ENCODE measurements at regions not wholly inside any gene's neighbourhood (a gene's known extent, or its start where the extent isn't known, plus 50 kb on each side); places are given as distances from the start of the nearest gene placed in this dataset.

DNA sequence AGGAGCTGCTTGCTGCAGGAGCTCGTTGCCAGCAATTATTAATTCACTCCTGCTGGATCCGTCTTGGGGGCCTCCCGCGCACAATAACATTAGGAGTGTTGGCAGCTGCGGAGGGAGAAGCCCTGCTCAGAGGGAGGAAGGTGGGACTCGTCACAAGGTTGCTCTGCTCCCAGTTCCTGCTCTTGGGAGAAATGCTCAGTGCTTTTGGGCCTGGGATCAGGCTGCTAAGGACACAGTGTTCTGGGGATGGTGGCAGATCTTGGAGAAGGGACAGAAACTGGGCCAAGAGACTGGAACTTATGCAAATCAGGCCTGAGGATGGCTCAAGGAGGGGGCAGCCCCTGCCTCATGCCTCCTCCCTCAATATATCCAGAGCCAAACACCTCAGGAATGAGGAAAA, 78.9 kb upstream of the OLFM4 start:
- no peak for DNase-seq
- H3K36me3 ChIP-seq = no peaks in the 10 kb centered on the region

DNA sequence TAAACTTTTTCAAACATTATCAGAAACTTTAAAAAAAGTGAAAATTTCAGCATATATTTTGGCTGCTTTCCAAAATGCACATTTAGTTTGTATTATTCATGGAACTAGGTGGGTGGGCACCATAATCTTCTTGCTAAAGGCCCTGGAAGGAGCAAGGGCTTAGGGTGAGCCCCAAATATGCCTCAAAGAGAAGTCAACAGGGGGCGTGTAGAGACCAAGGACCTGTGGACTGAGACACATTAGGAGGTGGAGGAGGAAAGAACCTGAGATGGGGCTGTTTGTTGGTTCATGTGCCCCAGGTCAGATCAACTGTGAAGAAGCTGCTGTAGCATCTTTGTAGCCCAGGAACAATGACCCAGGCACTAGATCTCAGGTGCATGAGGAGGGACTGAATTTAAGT, 79.6 kb upstream of the OLFM4 start:
- no peak overlapping the region for H3K4me3 ChIP-seq
- H3K9me3 ChIP-seq = no peaks in the 10 kb centered on the region
- DNase-seq = no peak
- H3K36me3 ChIP-seq = no peaks in the 10 kb centered on the region
- TF ChIP-seq, protein P1, sequence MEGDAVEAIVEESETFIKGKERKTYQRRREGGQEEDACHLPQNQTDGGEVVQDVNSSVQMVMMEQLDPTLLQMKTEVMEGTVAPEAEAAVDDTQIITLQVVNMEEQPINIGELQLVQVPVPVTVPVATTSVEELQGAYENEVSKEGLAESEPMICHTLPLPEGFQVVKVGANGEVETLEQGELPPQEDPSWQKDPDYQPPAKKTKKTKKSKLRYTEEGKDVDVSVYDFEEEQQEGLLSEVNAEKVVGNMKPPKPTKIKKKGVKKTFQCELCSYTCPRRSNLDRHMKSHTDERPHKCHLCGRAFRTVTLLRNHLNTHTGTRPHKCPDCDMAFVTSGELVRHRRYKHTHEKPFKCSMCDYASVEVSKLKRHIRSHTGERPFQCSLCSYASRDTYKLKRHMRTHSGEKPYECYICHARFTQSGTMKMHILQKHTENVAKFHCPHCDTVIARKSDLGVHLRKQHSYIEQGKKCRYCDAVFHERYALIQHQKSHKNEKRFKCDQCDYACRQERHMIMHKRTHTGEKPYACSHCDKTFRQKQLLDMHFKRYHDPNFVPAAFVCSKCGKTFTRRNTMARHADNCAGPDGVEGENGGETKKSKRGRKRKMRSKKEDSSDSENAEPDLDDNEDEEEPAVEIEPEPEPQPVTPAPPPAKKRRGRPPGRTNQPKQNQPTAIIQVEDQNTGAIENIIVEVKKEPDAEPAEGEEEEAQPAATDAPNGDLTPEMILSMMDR (IDR thresholded peaks at IDR 0.05) = no peak
- no peaks in the 10 kb centered on the region for H3K4me1 ChIP-seq
- intact Hi-C loops (cut with DNase I) = no loop called here
- H3K9ac ChIP-seq (ENCODE audit: low read depth in 2 of 2, low read length in 2 of 2) = no peak overlapping the region
- no peak overlapping the region for H3K27ac ChIP-seq
- H3K27me3 ChIP-seq = no peaks in the 10 kb centered on the region

More for the DNA sequence above, 78.9 kb upstream of the OLFM4 start:
- Histone ChIP-seq H3K27ac (no peak overlapping the region), H3K9ac (ENCODE audit: low read depth in 2 of 2, low read length in 2 of 2) (no peak overlapping the region), H3K9me3 (no peaks in the 10 kb centered on the region), H3K4me1 (no peaks in the 10 kb centered on the region), H3K4me3 (no peak overlapping the region), H3K27me3 (no peaks in the 10 kb centered on the region)
- TF ChIP-seq, protein P1 (IDR thresholded peaks at IDR 0.05) = no peak
- intact Hi-C loops (cut with DNase I) = no loop called here

DNA sequence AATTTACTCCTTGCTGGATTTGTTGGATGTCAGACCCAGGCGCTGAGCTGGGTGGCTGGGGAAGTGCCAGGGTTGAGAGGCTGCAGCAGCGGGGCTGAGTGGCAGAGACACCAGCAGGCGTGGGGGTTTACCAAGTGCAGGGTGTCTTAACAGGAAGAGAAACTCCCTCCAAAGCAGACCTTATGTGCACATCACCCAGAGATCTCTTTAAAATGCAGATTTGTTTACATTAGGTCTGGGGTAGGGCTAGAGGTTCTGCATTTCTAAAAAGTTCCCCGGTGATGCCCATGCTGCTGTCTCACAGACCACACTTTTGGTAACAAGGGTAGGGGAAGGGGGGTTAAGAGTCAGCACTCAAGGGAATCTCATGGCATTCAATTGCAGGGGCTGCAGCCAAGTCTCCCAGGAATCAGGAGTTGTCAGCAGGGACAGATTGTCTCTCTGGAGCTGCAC, 80.7 kb upstream of the OLFM4 start:
- no peak for DNase-seq
- Histone ChIP-seq H3K9ac (ENCODE audit: low read depth in 2 of 2, low read length in 2 of 2) (no peak overlapping the region), H3K9me3 (no peaks in the 10 kb centered on the region), H3K36me3 (no peaks in the 10 kb centered on the region), H3K27ac (no peak overlapping the region), H3K27me3 (no peaks in the 10 kb centered on the region), H3K4me1 (no peaks in the 10 kb centered on the region), H3K4me3 (no peak overlapping the region)
- TF ChIP-seq, protein P1 (IDR thresholded peaks at IDR 0.05) = no peak
- intact Hi-C loops (cut with DNase I) = no loop called here

DNA sequence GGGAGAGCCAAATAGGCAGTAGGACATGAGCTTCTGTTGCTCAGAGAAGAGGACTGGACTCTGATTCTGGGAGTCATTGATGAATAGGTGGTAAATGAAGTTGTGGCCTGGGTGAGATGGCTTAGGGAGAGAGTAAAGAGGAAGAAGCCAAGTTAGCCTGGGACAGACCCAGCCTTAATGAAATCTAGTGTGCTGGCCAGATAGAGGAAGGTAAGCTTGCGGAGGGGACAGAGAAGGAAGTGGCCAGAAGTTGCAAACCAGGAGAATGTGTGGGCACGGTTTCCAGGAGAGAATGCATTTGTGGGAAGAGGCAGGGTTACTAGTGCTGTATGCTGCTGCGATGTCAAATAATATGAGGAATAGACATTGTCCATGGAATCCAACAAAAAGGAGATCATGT, 83.3 kb upstream of the OLFM4 start:
- no peak overlapping the region for H3K4me3 ChIP-seq

DNA sequence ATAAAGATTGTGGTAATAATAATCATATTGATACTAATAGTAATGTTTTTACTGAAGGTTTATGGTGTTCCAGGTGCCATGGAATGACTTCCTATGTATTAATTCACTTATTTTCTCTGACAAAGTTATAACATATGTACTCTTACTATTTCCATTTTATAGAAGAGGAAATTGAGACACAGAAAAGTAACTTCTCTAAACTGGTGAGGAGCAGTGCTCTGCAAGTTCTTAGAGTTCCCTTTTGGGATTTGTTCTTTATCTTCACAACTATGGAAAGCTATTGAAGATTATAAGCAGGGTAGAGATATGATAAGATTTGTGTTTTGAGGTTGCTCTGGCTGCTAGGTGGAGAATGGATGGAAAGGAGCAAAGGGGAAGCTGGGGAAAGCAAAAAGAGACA, 83.9 kb upstream of the OLFM4 start:
- no peak overlapping the region for H3K9ac ChIP-seq (ENCODE audit: low read depth in 2 of 2, low read length in 2 of 2)
- DNase-seq = no peak
- no peak overlapping the region for H3K27ac ChIP-seq
- H3K4me3 ChIP-seq = no peak overlapping the region
- TF ChIP-seq, protein P1 (IDR thresholded peaks at IDR 0.05) = no peak
- H3K27me3 ChIP-seq = no peaks in the 10 kb centered on the region
- H3K9me3 ChIP-seq = no peaks in the 10 kb centered on the region
- intact Hi-C loops (cut with DNase I) = no loop called here
- no peaks in the 10 kb centered on the region for H3K4me1 ChIP-seq
- H3K36me3 ChIP-seq = no peaks in the 10 kb centered on the region

More for the DNA sequence above, 83.3 kb upstream of the OLFM4 start:
- Histone ChIP-seq H3K36me3 (no peaks in the 10 kb centered on the region), H3K27me3 (no peaks in the 10 kb centered on the region), H3K9ac (ENCODE audit: low read depth in 2 of 2, low read length in 2 of 2) (no peak overlapping the region), H3K4me1 (no peaks in the 10 kb centered on the region), H3K27ac (no peak overlapping the region), H3K9me3 (no peaks in the 10 kb centered on the region)
- intact Hi-C loops (cut with DNase I) = no loop called here
- TF ChIP-seq, protein P1 (IDR thresholded peaks at IDR 0.05) = no peak
- no peak for DNase-seq

DNA sequence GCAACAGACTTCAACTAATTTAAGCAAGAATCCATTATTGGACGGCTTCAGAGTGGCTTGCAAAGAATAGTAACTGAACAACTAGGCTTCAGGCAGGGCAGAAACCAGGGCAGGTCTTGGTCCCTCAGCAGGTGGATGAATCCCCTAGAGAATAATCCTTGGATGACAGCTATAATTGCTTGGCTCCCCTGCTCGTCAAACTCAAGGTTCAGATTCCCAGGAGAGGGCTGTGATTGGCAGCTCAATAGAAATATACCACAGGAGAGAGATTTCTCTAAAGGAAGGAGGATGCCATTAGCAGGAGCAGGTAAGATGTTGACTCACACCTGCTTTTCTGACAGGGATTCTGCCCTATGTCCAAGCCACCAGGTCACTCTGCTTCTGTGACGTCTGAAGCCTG, 89.6 kb upstream of the PCDH8 start:
- no peaks in the 10 kb centered on the region for H3K36me3 ChIP-seq
- no peak for DNase-seq
- H3K4me1 ChIP-seq = no peaks in the 10 kb centered on the region
- TF ChIP-seq, protein P1 (IDR thresholded peaks at IDR 0.05) = no peak
- no peak overlapping the region for H3K27ac ChIP-seq
- no peak overlapping the region for H3K4me3 ChIP-seq
- no peaks in the 10 kb centered on the region for H3K9me3 ChIP-seq
- H3K27me3 ChIP-seq = no peaks in the 10 kb centered on the region
- H3K9ac ChIP-seq (ENCODE audit: low read depth in 2 of 2, low read length in 2 of 2) = no peak overlapping the region
- intact Hi-C loops (cut with DNase I) = no loop called here
